GM12801 (cell line): ENCODE measurements at regions not wholly inside any gene's neighbourhood (a gene's known extent, or its start where the extent isn't known, plus 50 kb on each side); places are given as distances from the start of the nearest gene placed in this dataset.

ENCODE experiments used
- CTCF ChIP-seq: IDR thresholded peaks from one replicate; pipeline ENCODE4 v1.5.1; 2011; ENCODE audit warnings: control low read depth; ENCODE audit not compliant: insufficient read length; ENCODE audit errors: extremely low read depth

- no peak for TF ChIP-seq CTCF
These were observed 70.4 kb downstream of the RCN1 start for GRCh38 chr11:32161293-32161692.

GRCh38 chr11:32162351-32162750, 71.5 kb downstream of the RCN1 start:
- TF ChIP-seq CTCF, result no peak

- no peak for TF ChIP-seq CTCF
These were observed 72.0 kb downstream of the RCN1 start for GRCh38 chr11:32162906-32163305.

- no peak for TF ChIP-seq CTCF
These were observed 72.7 kb downstream of the RCN1 start for GRCh38 chr11:32163557-32163956.

GRCh38 chr11:32164836-32165235, 74.0 kb downstream of the RCN1 start:
- no peak for TF ChIP-seq CTCF

GRCh38 chr11:32168924-32169323, 78.0 kb downstream of the RCN1 start:
- no peak for TF ChIP-seq CTCF

- TF ChIP-seq CTCF, result no peak
These were observed 80.6 kb downstream of the RCN1 start for GRCh38 chr11:32171445-32171844.

- TF ChIP-seq CTCF, result no peak
These were observed 81.4 kb downstream of the RCN1 start for GRCh38 chr11:32172041-32172847.
